Testis (tissue), 2 donors: ENCODE measurements at regions not wholly inside any gene's neighbourhood (a gene's known extent, or its start where the extent isn't known, plus 50 kb on each side); places are given as distances from the start of the nearest gene placed in this dataset.

Source experiments
- CTCF ChIP-seq, 3 experiments: fragments of 450-650 bp in 2 of 3; fragments of 200-600 bp in 1 of 3; sonication (generic) in 1 of 3; IDR thresholded peaks; one replicate each; pipeline ENCODE4 v1.5.1; 2016 to 2019; ENCODE audit warnings: antibody characterized with exemption in 3 of 3, mild to moderate bottlenecking in 2 of 3, moderate library complexity in 1 of 3
- POLR2A ChIP-seq: fragments of 450-650 bp; IDR thresholded peaks from one replicate; pipeline ENCODE4 v1.6.1; 2017; ENCODE audit warnings: antibody characterized with exemption, mild to moderate bottlenecking, moderate library complexity

DNA sequence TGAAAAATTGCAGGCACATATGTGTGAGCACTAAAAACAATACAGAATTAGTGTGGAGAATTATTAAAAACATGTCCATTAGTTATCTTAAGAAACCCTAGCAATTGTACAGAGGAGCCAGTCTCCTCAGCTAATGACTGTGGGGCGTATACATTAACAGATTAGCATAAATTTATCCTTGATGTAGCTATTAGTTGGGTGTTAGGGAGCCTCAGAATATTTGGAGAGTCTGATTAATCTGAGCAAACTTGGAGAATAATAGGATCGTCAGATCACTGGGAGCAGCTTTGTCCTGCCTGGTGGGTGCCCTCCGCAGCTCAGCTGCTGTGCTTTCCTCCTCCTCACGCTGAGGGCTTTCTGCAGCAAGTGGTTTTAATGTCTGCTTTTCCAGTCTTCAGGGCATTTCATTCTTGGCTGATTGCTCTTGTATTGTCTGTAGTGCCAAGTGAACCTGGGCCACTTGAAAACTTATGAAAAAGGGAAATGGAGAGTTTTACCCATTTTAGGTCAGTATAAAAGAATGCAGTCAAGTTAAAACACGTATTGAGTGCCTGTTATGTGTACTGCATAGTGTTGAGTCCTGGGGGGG, 417.4 kb upstream of the SEMA6D start:
- TF ChIP-seq CTCF (IDR thresholded peaks at IDR 0.05), result no peak
- no peak for TF ChIP-seq POLR2A
